UCSD-AML1 (cell line): ENCODE measurements at regions not wholly inside any gene's neighbourhood (a gene's known extent, or its start where the extent isn't known, plus 50 kb on each side); places are given as distances from the start of the nearest gene placed in this dataset.

Experiments
- DNase-seq: peaks from one replicate; lab custom pipeline; 2025; ENCODE audit not compliant: unreplicated experiment; lab: John Stamatoyannopoulos, UW

DNA sequence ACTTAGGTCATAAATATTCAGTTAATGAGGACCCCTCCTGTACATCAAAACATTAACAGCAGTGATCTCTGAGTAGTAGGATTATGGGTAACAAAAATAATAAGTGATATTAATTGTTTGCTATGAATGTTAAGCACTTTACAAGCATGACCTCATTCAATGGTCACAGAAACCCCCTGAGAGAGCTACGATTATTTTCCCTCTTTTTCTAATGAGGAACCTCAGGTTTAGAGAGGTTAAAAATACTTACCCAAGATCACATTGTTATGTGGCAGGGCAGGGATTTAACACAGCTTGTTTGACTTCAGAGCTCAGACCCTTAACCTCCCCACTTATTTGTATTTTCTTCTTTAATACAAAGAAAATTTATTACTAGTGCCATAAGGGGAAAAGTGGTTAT is 228.2 kb downstream of the TBL1XR1 start:
- no peak for DNase-seq

- no peak for DNase-seq
Measured at GRCh38 chr3:176968631-176969030, 228.7 kb downstream of the TBL1XR1 start.

- no peak for DNase-seq
Measured at GRCh38 chr3:176967522-176967921, 229.8 kb downstream of the TBL1XR1 start.

- no peak for DNase-seq
Measured at GRCh38 chr3:176964661-176965060, 232.6 kb downstream of the TBL1XR1 start.

DNA sequence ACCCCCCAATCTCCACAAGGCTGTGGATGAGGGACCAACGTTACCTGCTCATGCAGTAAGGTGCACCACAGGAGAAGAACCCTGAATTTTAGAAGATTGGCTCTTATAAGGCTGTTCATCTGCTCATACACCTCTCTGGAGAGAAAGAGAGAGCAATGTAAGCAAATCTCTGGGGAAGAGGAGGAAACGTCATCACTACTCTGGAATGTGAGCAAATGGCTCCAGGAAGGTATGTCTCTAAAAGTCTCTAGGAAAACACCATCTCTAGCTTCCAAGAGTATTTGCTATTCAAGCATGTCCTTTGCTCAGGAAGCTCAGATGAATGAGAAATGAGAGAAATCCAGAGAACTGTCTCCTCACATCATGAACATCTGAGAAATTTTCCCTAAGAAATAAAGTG is 235.4 kb downstream of the TBL1XR1 start:
- DNase-seq: no peak

GRCh38 chr3:176959867-176960266 is 237.4 kb downstream of the TBL1XR1 start:
- DNase-seq: no peak

GRCh38 chr3:176958560-176958959 is 238.7 kb downstream of the TBL1XR1 start:
- no peak for DNase-seq

- DNase-seq: no peak
Measured at GRCh38 chr3:176954517-176954916, 242.8 kb downstream of the TBL1XR1 start.

- DNase-seq: no peak
Measured at GRCh38 chr3:176953106-176954060, 243.9 kb downstream of the TBL1XR1 start.

GRCh38 chr3:176951586-176952292 is 245.5 kb downstream of the TBL1XR1 start:
- DNase-seq: no peak

GRCh38 chr3:176951144-176951543 is 246.1 kb downstream of the TBL1XR1 start:
- DNase-seq: no peak

DNA sequence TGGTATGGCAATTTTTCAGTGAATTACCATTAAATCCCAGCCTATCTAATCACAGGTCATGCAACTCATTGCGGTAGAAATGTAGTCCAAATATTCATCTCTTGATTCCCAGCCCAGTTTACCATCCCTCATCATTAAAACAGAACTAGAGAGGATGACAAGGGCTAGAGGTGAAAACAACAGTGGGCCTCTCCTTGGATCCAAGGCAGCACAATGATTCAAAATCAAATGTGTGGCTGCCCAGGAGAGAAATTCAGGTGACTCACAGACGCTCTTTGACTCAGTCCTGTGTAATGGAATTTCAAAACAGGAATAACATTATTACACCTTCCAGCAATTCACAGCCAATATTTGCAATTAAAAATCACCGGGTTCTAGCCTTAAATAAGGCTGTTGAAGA is 246.5 kb downstream of the TBL1XR1 start:
- no peak for DNase-seq

DNA sequence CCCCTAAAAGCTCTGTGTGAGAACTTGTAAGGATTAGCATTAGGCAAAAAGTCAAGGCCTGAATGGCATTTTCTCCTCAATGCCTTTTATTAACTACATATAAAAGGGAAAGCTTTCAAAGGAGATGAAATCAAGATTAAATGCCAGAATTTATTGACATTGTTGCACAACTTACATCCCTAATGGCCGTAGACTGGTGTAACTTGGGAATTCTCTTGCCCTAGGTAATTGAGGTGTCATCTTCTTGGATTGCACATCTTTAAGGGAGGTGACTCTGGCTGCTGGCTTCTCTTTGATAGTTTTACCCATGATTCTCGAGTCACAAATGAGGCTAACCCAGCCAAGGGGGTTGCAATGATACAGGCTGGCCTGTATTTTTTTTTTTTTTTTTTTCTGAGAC is 249.1 kb downstream of the TBL1XR1 start:
- DNase-seq: no peak

DNA sequence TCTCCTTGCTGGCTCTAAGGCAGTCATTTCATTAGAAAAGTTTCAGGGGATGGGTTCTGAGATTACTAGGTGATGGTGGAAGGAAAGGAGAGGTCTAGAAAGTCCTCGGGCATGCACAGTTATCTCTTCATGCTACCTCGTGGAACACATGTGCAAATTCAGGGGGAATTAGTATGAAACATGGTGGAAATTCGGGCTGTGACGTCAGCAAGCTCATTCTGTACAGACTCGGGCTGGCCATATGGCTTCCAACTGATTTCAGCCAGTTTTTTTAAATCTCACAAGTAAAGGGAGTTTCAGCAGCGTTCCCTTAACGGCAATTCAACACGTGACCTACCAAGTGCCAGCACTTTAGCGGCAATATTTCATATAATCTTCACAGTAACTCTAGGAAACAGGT is 251.1 kb downstream of the TBL1XR1 start:
- no peak for DNase-seq

GRCh38 chr3:176942305-176942704 is 255.0 kb downstream of the TBL1XR1 start:
- no peak for DNase-seq

DNA sequence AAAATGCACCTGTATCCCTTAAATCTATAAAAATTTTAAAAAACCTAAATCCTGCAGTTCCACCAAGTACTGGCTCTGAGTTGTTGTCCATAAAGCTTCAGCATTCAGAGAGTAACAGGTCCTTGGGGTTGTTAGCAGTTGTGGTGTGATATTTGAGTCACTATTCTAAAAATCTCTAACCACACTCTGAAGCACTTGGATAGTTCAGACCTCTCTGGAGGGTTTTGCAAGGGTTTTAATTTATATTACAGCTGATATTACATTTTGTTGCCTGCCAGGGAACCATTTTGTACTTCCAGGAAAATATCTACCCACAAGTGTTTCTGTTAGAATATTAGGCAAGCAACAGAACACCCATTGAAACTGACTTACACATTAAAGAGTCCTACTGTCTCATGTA is 255.6 kb downstream of the TBL1XR1 start:
- DNase-seq: no peak

GRCh38 chr3:176939022-176939817 is 258.1 kb downstream of the TBL1XR1 start:
- DNase-seq: peak; percentile 8

- DNase-seq: no peak
Measured at GRCh38 chr3:176937994-176938393, 259.3 kb downstream of the TBL1XR1 start.

- no peak for DNase-seq
Measured at GRCh38 chr3:176937541-176937940, 259.7 kb downstream of the TBL1XR1 start.

GRCh38 chr3:176935194-176935888 is 261.9 kb downstream of the TBL1XR1 start:
- no peak for DNase-seq

- DNase-seq: no peak
Measured at GRCh38 chr3:176934698-176935097, 262.6 kb downstream of the TBL1XR1 start.
